ENCODE measurements at regions not wholly inside any gene's neighbourhood (a gene's known extent, or its start where the extent isn't known, plus 50 kb on each side); places are given as distances from the start of the nearest gene placed in this dataset.

- DNase-seq = no peak
Measured at GRCh38 chr2:71857636-71858035, 290.0 kb downstream of the CYP26B1 start.

DNA sequence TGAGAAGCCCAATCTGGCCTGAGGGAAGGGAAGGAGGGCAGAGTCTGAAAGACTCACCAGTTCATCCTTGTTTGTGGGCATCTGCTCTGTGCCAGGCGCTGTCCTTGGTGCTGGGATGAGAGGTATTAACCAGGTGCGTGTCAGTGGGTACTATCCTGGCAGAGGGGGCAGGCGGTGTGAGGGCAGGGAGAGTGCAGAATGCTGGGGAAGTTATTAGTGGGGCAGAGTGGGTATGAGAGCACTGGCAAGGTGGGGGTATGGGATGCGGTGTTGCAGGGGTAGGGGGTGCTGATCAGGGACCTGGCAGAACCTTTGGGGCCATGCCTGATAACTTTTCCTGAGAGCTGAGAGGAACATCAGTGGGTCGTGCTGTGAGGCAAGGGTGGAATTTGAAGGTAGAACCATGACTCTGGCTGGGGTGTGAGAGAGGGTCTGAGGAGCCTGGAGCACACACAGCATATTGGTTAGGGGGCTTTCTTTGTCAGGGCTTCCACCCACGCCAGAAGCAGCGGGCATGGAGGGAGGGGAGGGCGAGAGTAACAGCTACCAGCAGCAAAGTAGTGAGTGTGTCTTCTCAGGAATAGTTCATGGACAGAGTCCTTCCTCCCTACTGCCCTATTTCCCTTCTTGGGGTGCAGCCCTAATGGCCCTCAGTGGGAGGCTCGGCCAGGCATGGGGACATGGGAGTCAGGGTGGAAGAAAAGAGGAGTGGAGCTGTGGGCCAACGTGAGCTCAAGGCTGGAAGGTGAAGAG lies 290.7 kb downstream of the CYP26B1 start:
- no peak for DNase-seq

DNA sequence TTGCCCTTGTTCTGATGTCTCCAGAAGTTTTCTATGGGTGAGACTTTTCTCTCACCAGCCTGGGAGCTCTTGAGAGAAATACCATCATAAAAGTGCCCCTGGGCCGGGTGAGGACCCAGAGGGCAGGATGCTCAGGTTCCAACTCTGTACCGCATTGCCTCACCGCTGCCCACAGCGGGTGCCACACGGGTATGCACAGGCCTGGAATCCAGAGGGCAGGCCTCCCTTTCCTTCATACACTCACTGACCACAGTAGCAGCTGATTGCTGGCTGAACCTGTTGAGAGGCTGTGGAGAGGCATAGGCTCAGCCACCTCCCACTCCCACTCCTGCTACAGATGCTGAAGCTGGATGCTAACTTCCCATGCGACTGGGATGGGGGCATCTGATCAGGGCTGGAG lies 293.8 kb downstream of the CYP26B1 start:
- no peak for DNase-seq

GRCh38 chr2:71852141-71852711 lies 295.4 kb downstream of the CYP26B1 start:
- no peak for DNase-seq

- DNase-seq = no peak
Measured at GRCh38 chr2:71851094-71851750, 296.4 kb downstream of the CYP26B1 start.

- no peak for DNase-seq
Measured at GRCh38 chr2:71850306-71850801, 297.3 kb downstream of the CYP26B1 start.

DNA sequence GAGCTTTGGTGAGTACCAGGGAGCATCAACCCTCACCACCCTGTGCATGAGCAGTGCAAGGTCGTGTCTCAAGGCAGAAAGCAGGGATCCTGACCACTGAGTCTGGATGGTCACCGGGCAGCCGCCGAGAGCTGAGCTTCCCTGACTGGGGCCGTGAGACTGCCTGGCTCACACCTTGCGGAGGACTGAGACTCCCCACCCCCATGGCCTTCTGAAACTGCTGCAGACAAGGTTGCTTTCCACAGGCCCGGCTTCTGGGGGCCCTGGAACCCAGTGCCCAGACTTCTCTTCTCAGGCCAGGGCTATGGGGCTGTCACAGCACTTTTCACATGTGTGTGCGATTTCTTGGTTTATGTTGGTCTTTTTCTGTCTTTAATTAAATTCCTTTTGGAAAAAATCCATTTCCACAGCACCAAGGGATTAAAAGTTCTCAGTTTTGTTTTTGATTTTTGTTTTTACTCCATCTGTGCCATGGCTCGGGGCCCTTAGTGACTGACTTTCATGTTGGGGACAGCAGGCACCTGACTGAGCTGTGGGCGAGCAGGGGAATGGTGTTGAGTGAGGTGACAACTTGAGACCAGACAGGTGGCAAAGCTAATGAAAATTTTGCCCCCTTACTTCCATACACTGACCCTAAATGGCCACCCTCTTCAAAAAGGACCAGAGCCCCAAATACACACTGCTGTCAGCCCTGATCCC lies 297.9 kb downstream of the CYP26B1 start:
- no peak for DNase-seq

DNA sequence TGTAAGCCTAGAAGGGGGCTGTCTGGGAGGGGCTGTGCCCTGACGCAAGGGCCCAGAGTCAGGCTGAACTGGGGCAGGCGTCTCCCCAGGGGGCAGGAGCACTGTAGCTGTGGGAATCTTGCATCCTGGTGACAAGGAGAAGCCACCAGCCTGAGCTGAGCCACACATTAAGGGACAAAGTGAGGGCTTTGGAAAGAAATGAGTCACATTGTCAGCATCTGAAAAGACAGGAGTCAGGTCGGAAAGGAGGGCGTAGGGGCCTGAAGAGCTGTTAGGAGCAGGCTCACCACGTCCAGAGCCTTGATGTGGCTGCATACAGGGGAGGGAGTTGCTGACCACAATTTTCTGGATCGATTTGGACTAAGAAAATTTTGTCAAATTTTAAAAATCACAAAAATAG lies 298.6 kb downstream of the CYP26B1 start:
- no peak for DNase-seq

DNA sequence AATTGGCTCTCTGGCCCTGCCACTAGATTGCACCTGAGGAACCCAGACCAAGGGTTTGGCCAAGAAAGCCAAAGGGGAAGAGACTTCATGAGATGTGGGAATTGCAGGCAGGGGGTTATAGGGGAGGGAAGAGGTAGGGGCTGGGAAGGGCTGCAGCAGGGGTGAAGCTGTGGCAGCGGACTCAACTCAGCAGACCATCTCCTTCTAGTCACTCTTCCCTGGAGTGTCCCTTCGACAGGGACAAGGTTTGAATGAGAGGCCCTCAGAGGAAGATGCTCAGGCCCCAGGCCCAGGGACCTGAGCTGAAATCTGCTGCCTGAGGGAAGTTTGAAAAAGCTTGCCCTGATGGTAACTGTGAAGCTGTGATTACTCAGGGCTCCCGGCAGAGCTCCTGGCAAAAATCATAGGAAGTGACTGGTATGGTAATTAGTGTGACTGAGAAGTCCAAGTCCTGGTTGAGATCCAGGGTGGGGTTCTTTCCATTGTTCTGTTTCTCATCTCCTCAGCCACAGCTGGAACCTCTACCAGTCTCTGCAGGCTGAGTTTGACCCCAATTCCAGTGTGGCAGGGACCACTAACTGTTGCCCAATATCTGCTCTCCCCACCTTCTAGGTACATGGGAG lies 300.9 kb downstream of the CYP26B1 start:
- DNase-seq = no peak

- DNase-seq = no peak
Measured at GRCh38 chr2:71846072-71846471, 301.6 kb downstream of the CYP26B1 start.

- DNase-seq = no peak
Measured at GRCh38 chr2:71844967-71845366, 302.7 kb downstream of the CYP26B1 start.

GRCh38 chr2:71843391-71843850 lies 304.2 kb downstream of the CYP26B1 start:
- no peak for DNase-seq

- DNase-seq = no peak
Measured at GRCh38 chr2:71842744-71843143, 304.9 kb downstream of the CYP26B1 start.

- no peak for DNase-seq
Measured at GRCh38 chr2:71839826-71840225, 307.8 kb downstream of the CYP26B1 start.

- DNase-seq = no peak
Measured at GRCh38 chr2:71834796-71835195, 312.9 kb downstream of the CYP26B1 start.

GRCh38 chr2:71833855-71834560 lies 313.7 kb downstream of the CYP26B1 start:
- DNase-seq = no peak

DNA sequence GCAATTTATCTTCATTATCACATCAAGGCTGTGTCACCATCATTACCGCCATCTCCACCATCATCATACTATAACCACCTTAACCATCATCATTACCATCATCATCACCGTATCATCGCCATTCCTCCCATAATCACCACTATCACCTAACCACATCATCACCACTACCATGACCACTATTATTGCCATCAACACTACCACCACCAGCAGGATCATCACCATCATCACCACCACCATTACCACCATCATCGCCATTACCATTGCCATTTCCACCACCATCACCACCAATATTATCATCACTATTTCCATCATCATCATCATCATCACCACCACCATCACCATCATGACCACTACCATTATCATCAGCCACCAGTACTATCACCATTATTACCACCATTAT lies 314.4 kb downstream of the CYP26B1 start:
- no peak for DNase-seq

DNA sequence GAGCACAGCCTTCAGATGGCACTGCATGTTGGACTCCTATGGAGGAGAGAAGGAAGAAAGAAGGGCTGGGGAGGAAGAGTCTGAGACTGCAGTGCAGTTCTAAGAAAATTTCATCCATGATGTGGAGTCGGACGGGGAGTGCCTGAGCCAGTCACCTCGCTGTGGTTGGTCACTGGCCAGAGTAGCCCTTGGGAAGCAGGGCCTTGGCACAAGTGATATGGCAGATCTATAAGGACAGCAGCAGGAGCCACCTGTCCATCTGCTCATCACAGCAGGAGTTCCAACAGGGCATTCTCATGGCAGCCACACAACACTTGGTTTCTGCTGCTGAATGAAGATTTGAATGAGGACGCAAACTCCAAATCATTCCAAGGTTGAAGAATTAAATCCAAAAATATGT lies 314.8 kb downstream of the CYP26B1 start:
- no peak for DNase-seq

- no peak for DNase-seq
Measured at GRCh38 chr2:71832388-71832787, 315.3 kb downstream of the CYP26B1 start.

DNA sequence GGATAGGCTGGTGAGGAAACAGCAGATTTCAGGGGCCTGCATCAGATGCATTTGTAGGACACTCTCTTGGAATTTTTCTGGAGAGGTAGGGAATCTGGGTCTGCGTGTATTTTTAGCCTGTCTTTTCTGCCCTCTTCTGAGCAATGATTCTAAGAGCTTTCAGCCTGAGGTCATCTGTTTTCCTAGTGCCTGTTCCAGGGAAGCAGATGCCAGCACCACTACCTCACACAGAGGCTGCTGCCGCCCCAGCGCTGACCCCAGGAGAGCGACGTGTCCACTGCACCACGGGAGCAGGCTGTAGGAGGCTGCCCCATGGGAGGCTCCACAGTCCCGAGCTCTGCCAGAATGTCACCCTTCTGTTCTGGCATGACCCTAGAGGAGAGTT lies 316.5 kb downstream of the CYP26B1 start:
- no peak for DNase-seq

GRCh38 chr2:71830497-71831192 lies 317.0 kb downstream of the CYP26B1 start:
- DNase-seq = no peak

DNA sequence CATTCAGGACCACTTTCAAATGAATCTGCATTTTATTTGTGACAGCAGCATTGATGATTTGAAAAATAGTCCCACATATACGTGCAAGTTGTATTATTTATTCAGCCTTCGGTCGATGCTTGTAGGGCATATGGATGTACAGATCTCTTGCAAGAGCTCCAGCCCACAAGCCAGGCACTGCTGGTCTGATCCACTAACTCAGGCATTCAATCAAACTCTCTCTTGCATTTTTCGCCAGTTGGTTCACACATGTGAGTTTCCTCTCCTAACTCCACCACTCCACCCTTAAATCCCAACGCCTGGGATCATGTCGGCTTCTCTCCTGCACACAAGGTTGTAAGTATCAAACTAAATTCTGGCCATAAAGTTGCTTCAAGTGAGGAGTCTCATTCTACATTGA lies 318.7 kb downstream of the CYP26B1 start:
- DNase-seq = no peak

Data from 8988T (cell line).